Astrocyte of the cerebellum (primary cell): ENCODE measurements at regions not wholly inside any gene's neighbourhood (a gene's known extent, or its start where the extent isn't known, plus 50 kb on each side); places are given as distances from the start of the nearest gene placed in this dataset.

ENCODE experiments used
- DNase-seq: peaks from one replicate; pipeline ENCODE4 v3.0.0-alpha.2; 2011; ENCODE audit warnings: low read depth
- H3K4me3 ChIP-seq: 2 replicates; pipeline ENCODE4 v1.5.1; 2011; ENCODE audit warnings: mild to moderate bottlenecking, low read depth, low read length, moderate library complexity
- in situ Hi-C: cut with HindIII; loops from 2 replicates; pipeline ENCODE4 v1.10.0; 2017; ENCODE audit warnings: low sequenced_read_pairs
- TF ChIP-seq, protein P1 (sequence below): IDR thresholded peaks from 2 replicates; pipeline ENCODE4 v1.5.1; 2012; ENCODE audit warnings: low read length, low read depth, moderate library complexity, mild to moderate bottlenecking; ENCODE audit errors: missing control alignments

- TF ChIP-seq, protein P1, sequence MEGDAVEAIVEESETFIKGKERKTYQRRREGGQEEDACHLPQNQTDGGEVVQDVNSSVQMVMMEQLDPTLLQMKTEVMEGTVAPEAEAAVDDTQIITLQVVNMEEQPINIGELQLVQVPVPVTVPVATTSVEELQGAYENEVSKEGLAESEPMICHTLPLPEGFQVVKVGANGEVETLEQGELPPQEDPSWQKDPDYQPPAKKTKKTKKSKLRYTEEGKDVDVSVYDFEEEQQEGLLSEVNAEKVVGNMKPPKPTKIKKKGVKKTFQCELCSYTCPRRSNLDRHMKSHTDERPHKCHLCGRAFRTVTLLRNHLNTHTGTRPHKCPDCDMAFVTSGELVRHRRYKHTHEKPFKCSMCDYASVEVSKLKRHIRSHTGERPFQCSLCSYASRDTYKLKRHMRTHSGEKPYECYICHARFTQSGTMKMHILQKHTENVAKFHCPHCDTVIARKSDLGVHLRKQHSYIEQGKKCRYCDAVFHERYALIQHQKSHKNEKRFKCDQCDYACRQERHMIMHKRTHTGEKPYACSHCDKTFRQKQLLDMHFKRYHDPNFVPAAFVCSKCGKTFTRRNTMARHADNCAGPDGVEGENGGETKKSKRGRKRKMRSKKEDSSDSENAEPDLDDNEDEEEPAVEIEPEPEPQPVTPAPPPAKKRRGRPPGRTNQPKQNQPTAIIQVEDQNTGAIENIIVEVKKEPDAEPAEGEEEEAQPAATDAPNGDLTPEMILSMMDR, result no peak
- no peak overlapping the region for H3K4me3 ChIP-seq
- in situ Hi-C loops, result no loop called here
- DNase-seq, result no peak
These were observed 416.5 kb downstream of the TAF11L14 start for GRCh38 chr5:18050776-18051175.

- DNase-seq, result no peak
- no peak overlapping the region for H3K4me3 ChIP-seq
- in situ Hi-C loops, result no loop called here
- TF ChIP-seq, protein P1, result no peak
These were observed 417.7 kb downstream of the TAF11L14 start for GRCh38 chr5:18051953-18052352.

DNA sequence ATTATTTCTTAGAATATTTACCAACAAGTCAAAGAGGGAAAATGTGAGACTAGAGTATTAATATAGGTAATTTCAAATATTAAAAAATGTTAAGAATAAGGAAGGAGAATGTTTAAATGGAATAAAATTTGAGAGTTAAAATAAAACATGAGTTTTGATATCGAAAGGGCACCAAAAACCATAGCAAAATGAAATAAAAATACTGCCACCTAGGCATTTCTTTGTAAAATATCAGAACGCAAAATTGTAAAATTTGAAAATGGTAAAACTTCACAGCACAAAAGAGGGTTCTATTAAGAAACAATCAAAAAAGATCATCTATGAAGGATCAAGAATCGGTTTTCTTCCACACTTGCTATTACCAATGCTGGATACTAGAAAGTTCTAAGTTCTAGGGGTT lies 418.3 kb downstream of the TAF11L14 start:
- no peak overlapping the region for H3K4me3 ChIP-seq
- in situ Hi-C loops, result no loop called here
- TF ChIP-seq, protein P1, result no peak
- no peak for DNase-seq

GRCh38 chr5:18057725-18058124 lies 423.5 kb downstream of the TAF11L14 start:
- no peak overlapping the region for H3K4me3 ChIP-seq
- TF ChIP-seq, protein P1, result no peak
- in situ Hi-C loops, result no loop called here
- no peak for DNase-seq

GRCh38 chr5:18067615-18068014 lies 433.4 kb downstream of the TAF11L14 start:
- H3K4me3 ChIP-seq, result no peak overlapping the region
- TF ChIP-seq, protein P1, result no peak
- in situ Hi-C loops, result no loop called here
- no peak for DNase-seq

GRCh38 chr5:18068826-18069225 lies 434.6 kb downstream of the TAF11L14 start:
- no peak overlapping the region for H3K4me3 ChIP-seq
- DNase-seq, result no peak
- in situ Hi-C loops, result no loop called here
- TF ChIP-seq, protein P1, result no peak

DNA sequence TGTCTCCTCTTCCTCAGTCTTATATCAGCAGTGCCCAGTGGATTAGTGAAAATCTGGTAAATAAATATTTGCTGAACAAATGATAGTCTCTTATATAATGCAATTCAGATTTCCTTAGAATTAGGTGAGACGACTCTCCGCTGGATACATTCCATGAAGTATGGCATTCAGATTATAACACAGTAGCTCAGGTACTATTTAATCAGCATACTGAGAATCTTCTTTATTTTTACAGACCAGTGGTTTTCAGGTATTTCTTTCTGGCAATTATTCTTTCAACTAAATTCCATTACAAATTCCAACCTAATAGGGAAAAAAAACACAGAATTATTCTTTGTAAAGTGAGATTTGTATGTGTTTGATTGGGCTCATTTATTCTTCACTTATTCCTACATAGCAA lies 435.5 kb downstream of the TAF11L14 start:
- no peak overlapping the region for H3K4me3 ChIP-seq
- in situ Hi-C loops, result no loop called here
- no peak for DNase-seq
- TF ChIP-seq, protein P1, result no peak
